ENCODE measurements at regions not wholly inside any gene's neighbourhood (a gene's known extent, or its start where the extent isn't known, plus 50 kb on each side); places are given as distances from the start of the nearest gene placed in this dataset.

GRCh38 chr6:49233483-49233882 is 229.6 kb downstream of the MMUT start:
- TF ChIP-seq POLR2AphosphoS5 (IDR thresholded peaks at IDR 0.05), result no peak
- TF ChIP-seq POLR2A (IDR thresholded peaks at IDR 0.05; ENCODE audit: low read depth), result no peak
- TF ChIP-seq EP300 (IDR thresholded peaks at IDR 0.05), result no peak
- Histone ChIP-seq H3K9me3 (peaks cover 0 to 8% (median 4%) of the 10 kb centered on the region in 4 donors), H3K27me3 (no peaks in the 10 kb centered on the region), H3K4me1 (no peaks in the 10 kb centered on the region), H3K36me3 (no peaks in the 10 kb centered on the region), H3K27ac (replicated peaks in 1 of 4) (no peak overlapping the region), H3K4me3 (no peak overlapping the region)
- intact Hi-C loops (cut with DNase I), result no loop called here
- DNase-seq (ENCODE audit: extremely low spot score), result no peak

GRCh38 chr6:49225471-49225870 is 237.6 kb downstream of the MMUT start:
- H3K4me3 ChIP-seq, result no peak overlapping the region
- H3K4me1 ChIP-seq, result no peaks in the 10 kb centered on the region
- no peak for TF ChIP-seq EP300 (IDR thresholded peaks at IDR 0.05)
- TF ChIP-seq POLR2AphosphoS5 (IDR thresholded peaks at IDR 0.05), result no peak
- TF ChIP-seq POLR2A (IDR thresholded peaks at IDR 0.05; ENCODE audit: low read depth), result no peak
- no peak for TF ChIP-seq CTCF (IDR thresholded peaks at IDR 0.05)
- no peak for DNase-seq (ENCODE audit: extremely low spot score)
- no peaks in the 10 kb centered on the region for H3K27me3 ChIP-seq
- intact Hi-C loops (cut with DNase I), result no loop called here
- no peak overlapping the region for H3K27ac ChIP-seq (replicated peaks in 1 of 4)
- H3K9me3 ChIP-seq, result peaks cover 0 to 7% (median 2%) of the 10 kb centered on the region in 4 donors
- no peaks in the 10 kb centered on the region for H3K36me3 ChIP-seq
- WGBS, result 83% methylated on average over 1 of the region's 1 CpG

- Histone ChIP-seq H3K27ac (replicated peaks in 1 of 4) (no peak overlapping the region), H3K27me3 (no peaks in the 10 kb centered on the region), H3K9me3 (peaks cover 0 to 13% (median 5%) of the 10 kb centered on the region in 4 donors), H3K4me3 (no peak overlapping the region), H3K36me3 (no peaks in the 10 kb centered on the region), H3K4me1 (no peaks in the 10 kb centered on the region)
- intact Hi-C loops (cut with DNase I), result no loop called here
- WGBS, result 88% methylated on average over 1 of the region's 1 CpG
- no peak for TF ChIP-seq CTCF (IDR thresholded peaks at IDR 0.05)
- no peak for TF ChIP-seq EP300 (IDR thresholded peaks at IDR 0.05)
- TF ChIP-seq POLR2A (IDR thresholded peaks at IDR 0.05; ENCODE audit: low read depth), result no peak
- no peak for TF ChIP-seq POLR2AphosphoS5 (IDR thresholded peaks at IDR 0.05)
- no peak for DNase-seq (ENCODE audit: extremely low spot score)
Observed at GRCh38 chr6:49220293-49220692, 242.8 kb downstream of the MMUT start.

- DNase-seq (ENCODE audit: extremely low spot score), result no peak
- Histone ChIP-seq H3K4me1 (no peaks in the 10 kb centered on the region), H3K4me3 (no peak overlapping the region), H3K27ac (replicated peaks in 1 of 4) (no peak overlapping the region), H3K27me3 (no peaks in the 10 kb centered on the region), H3K36me3 (no peaks in the 10 kb centered on the region), H3K9me3 (no peaks in the 10 kb centered on the region)
- TF ChIP-seq CTCF (IDR thresholded peaks at IDR 0.05), result no peak
- TF ChIP-seq POLR2A (IDR thresholded peaks at IDR 0.05; ENCODE audit: low read depth), result no peak
- no peak for TF ChIP-seq EP300 (IDR thresholded peaks at IDR 0.05)
- TF ChIP-seq POLR2AphosphoS5 (IDR thresholded peaks at IDR 0.05), result no peak
- intact Hi-C loops (cut with DNase I), result no loop called here
- 73% methylated on average over 2 of the region's 2 CpGs for WGBS
Observed at GRCh38 chr6:49205526-49205925, 257.5 kb downstream of the MMUT start.

- no peaks in the 10 kb centered on the region for H3K36me3 ChIP-seq
- H3K9me3 ChIP-seq, result no peaks in the 10 kb centered on the region
- WGBS, result 69% methylated on average over 3 of the region's 3 CpGs
- H3K4me1 ChIP-seq, result no peaks in the 10 kb centered on the region
- no peak overlapping the region for H3K27ac ChIP-seq (replicated peaks in 1 of 4)
- TF ChIP-seq CTCF (IDR thresholded peaks at IDR 0.05) (no peak), POLR2A (IDR thresholded peaks at IDR 0.05; ENCODE audit: low read depth) (no peak), POLR2AphosphoS5 (IDR thresholded peaks at IDR 0.05) (no peak), EP300 (IDR thresholded peaks at IDR 0.05) (no peak)
- no peak for DNase-seq (ENCODE audit: extremely low spot score)
- H3K4me3 ChIP-seq, result no peak overlapping the region
- no peaks in the 10 kb centered on the region for H3K27me3 ChIP-seq
- intact Hi-C loops (cut with DNase I), result no loop called here
Observed at GRCh38 chr6:49202924-49203536, 260.0 kb downstream of the MMUT start.

Data from esophagus muscularis mucosa (tissue), 4 donors.